Sigmoid colon (tissue), 4 donors: ENCODE measurements at regions not wholly inside any gene's neighbourhood (a gene's known extent, or its start where the extent isn't known, plus 50 kb on each side); places are given as distances from the start of the nearest gene placed in this dataset.

Experiments
- EP300 ChIP-seq, 4 donors: sonication (generic); formaldehyde crosslinking; IDR thresholded peaks; one replicate each; pipeline ENCODE4 v1.6.1; 2017; ENCODE audit warnings: antibody characterized with exemption in 4 of 4
- POLR2A ChIP-seq, 2 donors: fragments of 450-650 bp; IDR thresholded peaks; one replicate each; pipeline ENCODE4 v1.6.1; 2016; ENCODE audit warnings: antibody characterized with exemption in 2 of 2, mild to moderate bottlenecking in 2 of 2, moderate library complexity in 2 of 2
- TF ChIP-seq, protein P1 (sequence below), 4 experiments: fragments of 450-650 bp in 3 of 4; fragments of 200-600 bp in 1 of 4; IDR thresholded peaks; one replicate each; pipeline ENCODE4 v1.5.1; 2016 to 2019; ENCODE audit warnings: antibody characterized with exemption in 4 of 4, mild to moderate bottlenecking in 3 of 4, moderate library complexity in 2 of 4

DNA sequence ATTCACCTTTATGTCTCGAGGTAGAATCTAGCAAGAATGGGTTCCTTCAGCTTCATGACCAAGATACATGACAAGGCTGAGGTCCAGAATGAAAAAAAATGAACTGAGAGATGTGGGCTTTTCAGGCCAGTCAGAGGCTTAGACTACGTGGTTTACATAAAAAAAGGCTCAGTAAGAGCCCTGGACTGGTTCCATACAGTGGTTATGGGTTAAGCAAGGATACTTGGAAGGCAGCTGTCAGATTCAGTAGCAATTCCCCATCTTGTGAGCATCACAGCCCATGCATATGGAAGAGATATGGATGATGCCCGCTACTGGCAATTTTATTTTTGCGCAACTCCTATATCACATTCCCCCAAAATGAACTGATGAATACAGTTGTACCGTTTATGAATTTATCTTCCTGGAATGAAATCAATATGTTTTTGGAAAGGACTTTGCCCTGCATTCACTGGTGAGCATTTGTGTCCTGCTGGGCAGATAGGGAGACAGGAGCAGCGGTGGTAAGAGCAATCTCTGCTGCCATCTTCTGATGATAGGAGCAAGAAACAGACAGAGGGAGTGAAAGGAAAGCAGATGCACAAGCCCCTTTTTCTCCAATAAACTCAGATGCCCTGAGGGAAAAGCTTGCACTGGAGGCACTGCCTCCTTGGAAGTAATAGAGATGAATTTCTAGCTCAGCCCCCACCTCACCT is 280.4 kb downstream of the GALC start:
- TF ChIP-seq EP300 (IDR thresholded peaks at IDR 0.05), result no peak
- TF ChIP-seq POLR2A (IDR thresholded peaks at IDR 0.05), result no peak
- TF ChIP-seq, protein P1, sequence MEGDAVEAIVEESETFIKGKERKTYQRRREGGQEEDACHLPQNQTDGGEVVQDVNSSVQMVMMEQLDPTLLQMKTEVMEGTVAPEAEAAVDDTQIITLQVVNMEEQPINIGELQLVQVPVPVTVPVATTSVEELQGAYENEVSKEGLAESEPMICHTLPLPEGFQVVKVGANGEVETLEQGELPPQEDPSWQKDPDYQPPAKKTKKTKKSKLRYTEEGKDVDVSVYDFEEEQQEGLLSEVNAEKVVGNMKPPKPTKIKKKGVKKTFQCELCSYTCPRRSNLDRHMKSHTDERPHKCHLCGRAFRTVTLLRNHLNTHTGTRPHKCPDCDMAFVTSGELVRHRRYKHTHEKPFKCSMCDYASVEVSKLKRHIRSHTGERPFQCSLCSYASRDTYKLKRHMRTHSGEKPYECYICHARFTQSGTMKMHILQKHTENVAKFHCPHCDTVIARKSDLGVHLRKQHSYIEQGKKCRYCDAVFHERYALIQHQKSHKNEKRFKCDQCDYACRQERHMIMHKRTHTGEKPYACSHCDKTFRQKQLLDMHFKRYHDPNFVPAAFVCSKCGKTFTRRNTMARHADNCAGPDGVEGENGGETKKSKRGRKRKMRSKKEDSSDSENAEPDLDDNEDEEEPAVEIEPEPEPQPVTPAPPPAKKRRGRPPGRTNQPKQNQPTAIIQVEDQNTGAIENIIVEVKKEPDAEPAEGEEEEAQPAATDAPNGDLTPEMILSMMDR (IDR thresholded peaks at IDR 0.05), result peak in 1 of 4 experiments; percentile 17
